Heart right ventricle (tissue), 16 donors: ENCODE measurements at regions not wholly inside any gene's neighbourhood (a gene's known extent, or its start where the extent isn't known, plus 50 kb on each side); places are given as distances from the start of the nearest gene placed in this dataset.

ENCODE experiments used
- ATAC-seq, 8 donors: fragments of 200-7000 bp; cut with Tn5 transposase; one replicate each; pipeline ENCODE4 v1.9.1; 2020; ENCODE audit warnings: mild to moderate bottlenecking in 8 of 8, moderate library complexity in 8 of 8, moderate number of reproducible peaks in 1 of 8
- DNase-seq, 2 donors: peaks; one replicate each; pipeline ENCODE4 v3.0.0-alpha.2; 2020
- H3K27ac ChIP-seq, 10 donors: fragments of 200-600 bp; sonication (generic) in 2 of 10; one replicate each; pipeline versions ENCODE4 v1.5.0 to v1.8.0; 2020 to 2022; ENCODE audit warnings: mild to moderate bottlenecking in 3 of 10
- H3K27me3 ChIP-seq, 7 donors: fragments of 200-600 bp; one replicate each; pipeline ENCODE4 v1.8.0; 2021 to 2022; ENCODE audit warnings: mild to moderate bottlenecking in 2 of 7
- H3K36me3 ChIP-seq, 9 donors: fragments of 200-600 bp; sonication (generic) in 1 of 9; one replicate each; pipeline versions ENCODE4 v1.5.0 to v1.8.0; 2020 to 2022; ENCODE audit warnings: mild to moderate bottlenecking in 2 of 9
- H3K4me1 ChIP-seq, 9 donors: fragments of 200-600 bp; sonication (generic) in 1 of 9; one replicate each; pipeline versions ENCODE4 v1.5.0 to v1.8.0; 2020 to 2022; ENCODE audit warnings: mild to moderate bottlenecking in 4 of 9
- H3K4me3 ChIP-seq, 10 donors: fragments of 200-600 bp; sonication (generic) in 2 of 10; one replicate each; pipeline versions ENCODE4 v1.5.0 to v1.8.0; 2020 to 2022; ENCODE audit warnings: mild to moderate bottlenecking in 7 of 10, moderate library complexity in 2 of 10
- H3K9me3 ChIP-seq, 11 donors: fragments of 200-600 bp in 10 of 11; sonication (generic) in 2 of 11; one replicate each; pipeline versions ENCODE4 v1.5.0 to v1.8.0; 2013 to 2022; ENCODE audit warnings: mild to moderate bottlenecking in 2 of 11, control low read depth in 1 of 11, moderate library complexity in 1 of 11
- CTCF ChIP-seq, 9 donors: fragments of 200-600 bp; sonication (generic) in 2 of 9; IDR thresholded peaks; one replicate each; pipeline versions ENCODE4 v1.5.0 to v1.8.0; 2021 to 2022; ENCODE audit warnings: antibody characterized with exemption in 9 of 9, mild to moderate bottlenecking in 5 of 9, moderate library complexity in 1 of 9
- WGBS, 2 donors: extraction: QIAGEN DNeasy Blood & Tissue Kit; methylation state at CpG; one replicate each; pipeline ENCODE4 v1.1.7; 2013; ENCODE audit warnings: inconsistent platforms in 1 of 2; 5-methylcytosine and 5-hydroxymethylcytosine counted together
- intact Hi-C, 10 donors: fragments of 100-400 bp; cut with DNase I; formaldehyde crosslinking; loops; one replicate each; pipeline versions ENCODE4 v1.11.1 to v1.14.2; 2022
- donor health status: Arrhythmogenic right ventricular cardiomyopathy.
- donor health status: ischemic (EF 13 %, LVEDD 7.1; RV severe dilation, severe dysfunction).
- donor health status: healthy with polysubstance abuse.
- donor health status: DM: no; HTN: yes; CAD: no.
- donor health status: DM: no; HTN: no; CAD: no.
- donor health status: ischemic (EF 25% LVEDD 6.9; RV normal size, moderate dysfunction).
- donor health status: ischemic (EF 25% LVEDD 5.7; RV mildly dilated, moderate dysfunction).
- donor health status: healthy.
- donor health status: DM: yes; HTN: yes; CAD: no.
- donor health status: Ischemic cardiomyopathy.
- donor health status: ischemic (EF 35%, LVEDD 5.7; RV mildly dilated, moderate dysfunction).
- donor health status: nonischemic (EF 11% LVEDD 7.7; RV severe dilation, severe dysfunction).
- donor health status: DM: yes; HTN: yes; CAD: no.
- donor health status: PGD.
- donor health status: ischemic (EF 29% LVEDD 5.4; RV normal size, mild dysfunction).
- donor health status: nonischemic (EF 23%, LVEDD 6.1; RV moderate dilation, normal function).

GRCh38 chr5:54823006-54823405, 162.4 kb downstream of the ESM1 start:
- no peaks in the 10 kb centered on the region for H3K27me3 ChIP-seq
- peaks cover 0 to 25% (median 0%) of the 10 kb centered on the region in 9 donors for H3K4me1 ChIP-seq
- no peak overlapping the region for H3K27ac ChIP-seq
- intact Hi-C loops, result no loop called here
- H3K4me3 ChIP-seq, result no peak overlapping the region
- no peak for TF ChIP-seq CTCF (IDR thresholded peaks at IDR 0.05)
- ATAC-seq, result no peak
- peaks cover 0 to 10% (median 0%) of the 10 kb centered on the region in 11 donors for H3K9me3 ChIP-seq
- no peaks in the 10 kb centered on the region for H3K36me3 ChIP-seq
- no peak for DNase-seq

- Histone ChIP-seq H3K36me3 (no peaks in the 10 kb centered on the region), H3K27me3 (no peaks in the 10 kb centered on the region), H3K4me3 (no peak overlapping the region), H3K4me1 (peaks cover 0 to 25% (median 0%) of the 10 kb centered on the region in 9 donors), H3K27ac (no peak overlapping the region), H3K9me3 (peaks cover 0 to 9% (median 0%) of the 10 kb centered on the region in 11 donors)
- WGBS, 2 donors, result 92 to 96% methylated on average over 2 of the region's 2 CpGs
- TF ChIP-seq CTCF (IDR thresholded peaks at IDR 0.05), result no peak
- intact Hi-C loops, result no loop called here
- DNase-seq (no peak), ATAC-seq (no peak)
Observed at GRCh38 chr5:54822324-54822687, 163.1 kb downstream of the ESM1 start.

GRCh38 chr5:54821445-54822323, 163.7 kb downstream of the ESM1 start:
- H3K9me3 ChIP-seq, result peaks cover 0 to 6% (median 0%) of the 10 kb centered on the region in 11 donors
- no peak overlapping the region for H3K4me3 ChIP-seq
- no peak for ATAC-seq
- no peak for DNase-seq
- WGBS, 2 donors, result 63 to 70% methylated on average over 4 of the region's 4 CpGs
- H3K27me3 ChIP-seq, result no peaks in the 10 kb centered on the region
- no peaks in the 10 kb centered on the region for H3K36me3 ChIP-seq
- no peak for TF ChIP-seq CTCF (IDR thresholded peaks at IDR 0.05)
- H3K4me1 ChIP-seq, result peaks cover 0 to 25% (median 0%) of the 10 kb centered on the region in 9 donors
- H3K27ac ChIP-seq, result no peak overlapping the region
- intact Hi-C loops, result no loop called here

GRCh38 chr5:54820346-54821134, 164.9 kb downstream of the ESM1 start:
- DNase-seq (no peak), ATAC-seq (no peak)
- H3K27me3 ChIP-seq, result no peaks in the 10 kb centered on the region
- WGBS, 2 donors, result 52 to 54% methylated on average over 3 of the region's 3 CpGs
- peaks cover 0 to 6% (median 0%) of the 10 kb centered on the region in 11 donors for H3K9me3 ChIP-seq
- no peak overlapping the region for H3K27ac ChIP-seq
- H3K4me1 ChIP-seq, result peaks cover 0 to 25% (median 0%) of the 10 kb centered on the region in 9 donors
- H3K4me3 ChIP-seq, result no peak overlapping the region
- TF ChIP-seq CTCF (IDR thresholded peaks at IDR 0.05), result no peak
- no peaks in the 10 kb centered on the region for H3K36me3 ChIP-seq
- intact Hi-C loops, result no loop called here
